B cell (primary cell): ENCODE measurements at regions not wholly inside any gene's neighbourhood (a gene's known extent, or its start where the extent isn't known, plus 50 kb on each side); places are given as distances from the start of the nearest gene placed in this dataset.

Experiments used
- ATAC-seq: fragments of 200-7000 bp; cut with Tn5 transposase; one replicate; pipeline ENCODE4 v1.10.0; 2021; ENCODE audit warnings: low read depth, mild to moderate bottlenecking, moderate number of reproducible peaks, moderate library complexity
- CTCF ChIA-PET: fragments of 350-600 bp; sonication (Branson Sonifier 250); formaldehyde crosslinking; loops from one replicate; lab custom pipeline; 2021; ENCODE audit warnings: antibody characterized with exemption, inconsistent platforms; lab: Charles Lee
- POLR2A ChIA-PET: fragments of 350-600 bp; sonication (Branson Sonifier 250); formaldehyde crosslinking; loops from one replicate; lab custom pipeline; 2021; ENCODE audit warnings: antibody characterized with exemption; lab: Charles Lee
- DNase-seq: peaks from one replicate; pipeline ENCODE4 v3.0.0; 2013
- H2AFZ ChIP-seq: 2 replicates; pipeline ENCODE4 v1.6.1; 2012; ENCODE audit warnings: mild to moderate bottlenecking, low read depth, low read length; ENCODE audit not compliant: insufficient read depth, poor library complexity, severe bottlenecking
- H3K27ac ChIP-seq, 2 donors: 1 replicate in 1 of 2; 2 replicates in 1 of 2; pipeline ENCODE4 v1.5.1; 2012 to 2013; ENCODE audit warnings: low read length in 2 of 2, mild to moderate bottlenecking in 2 of 2, moderate library complexity in 1 of 2
- H3K27me3 ChIP-seq, 4 experiments: fragments of 200-600 bp in 1 of 4; sonication (generic) in 1 of 4; replicated peaks in 1 of 4; 1 replicate in 2 of 4; 2 replicates in 2 of 4; pipeline versions ENCODE4 v1.6.1 to v1.7.0; 2013 to 2016; ENCODE audit warnings: low read length in 3 of 4, mild to moderate bottlenecking in 2 of 4, mixed read lengths in 1 of 4, moderate library complexity in 1 of 4; ENCODE audit not compliant: insufficient read depth in 4 of 4, control insufficient read depth in 3 of 4; ENCODE audit errors: control extremely low read depth in 1 of 4
- H3K36me3 ChIP-seq, 2 experiments: replicated peaks in 1 of 2; 1 replicate in 1 of 2; 2 replicates in 1 of 2; pipeline versions ENCODE4 v1.6.1 to v1.7.1; 2013; ENCODE audit warnings: low read length in 1 of 2; ENCODE audit not compliant: insufficient read depth in 2 of 2, control insufficient read depth in 1 of 2; ENCODE audit errors: control extremely low read depth in 1 of 2, extremely low read depth in 1 of 2
- H3K4me1 ChIP-seq, 2 donors: fragments of 200-600 bp in 1 of 2; sonication (generic) in 1 of 2; 1 replicate in 1 of 2; 2 replicates in 1 of 2; pipeline versions ENCODE4 v1.5.1 to v1.6.1; 2013 to 2017; ENCODE audit warnings: low read length in 2 of 2; ENCODE audit not compliant: control insufficient read depth in 2 of 2, insufficient read depth in 2 of 2
- H3K4me2 ChIP-seq: replicated peaks from 2 replicates; pipeline ENCODE3; 2012; ENCODE audit warnings: mild to moderate bottlenecking, low read depth, low read length; ENCODE audit not compliant: poor library complexity, severe bottlenecking
- H3K4me3 ChIP-seq, 5 experiments: fragments of 200-600 bp in 1 of 5; sonication (generic) in 1 of 5; 1 replicate in 3 of 5; 2 replicates in 2 of 5; pipeline versions ENCODE4 v1.5.1 to v1.7.0; 2011 to 2016; ENCODE audit warnings: low read length in 4 of 5, mild to moderate bottlenecking in 4 of 5, low read depth in 2 of 5, control low read depth in 1 of 5, moderate library complexity in 1 of 5; ENCODE audit not compliant: insufficient read depth in 1 of 5; ENCODE audit errors: control extremely low read depth in 1 of 5, extremely low read depth in 1 of 5
- H3K79me2 ChIP-seq: fragments of 200-600 bp; sonication (generic); one replicate; pipeline ENCODE4 v1.6.0; 2016; ENCODE audit warnings: low read length; ENCODE audit not compliant: control insufficient read depth, insufficient read depth
- H3K9ac ChIP-seq: fragments of 200-600 bp; sonication (generic); 2 replicates; pipeline ENCODE4 v1.6.1; 2017; ENCODE audit warnings: mild to moderate bottlenecking, low read length, moderate library complexity
- H3K9me3 ChIP-seq, 3 donors: one replicate each; pipeline versions ENCODE4 v1.6.1 to v1.7.1; 2013; ENCODE audit warnings: low read length in 2 of 3; ENCODE audit not compliant: control insufficient read depth in 2 of 3, insufficient read depth in 1 of 3; ENCODE audit errors: control extremely low read depth in 1 of 3
- H4K20me1 ChIP-seq: 2 replicates; pipeline ENCODE4 v1.6.0; 2012; ENCODE audit warnings: mild to moderate bottlenecking, low read length; ENCODE audit not compliant: insufficient read depth, control insufficient read depth, poor library complexity, severe bottlenecking
- H3K27ac Mint-ChIP-seq: one replicate; pipeline ENCODE4 v1.8.0; 2021; ENCODE audit warnings: mixed read lengths
- H3K27me3 Mint-ChIP-seq: one replicate; pipeline ENCODE4 v1.8.0; 2021; ENCODE audit warnings: mixed read lengths
- H3K4me1 Mint-ChIP-seq: one replicate; pipeline ENCODE4 v1.8.0; 2021; ENCODE audit warnings: mixed read lengths
- H3K4me3 Mint-ChIP-seq: one replicate; pipeline ENCODE4 v1.8.0; 2021; ENCODE audit warnings: mixed read lengths
- H3K9me3 Mint-ChIP-seq: one replicate; pipeline ENCODE4 v1.8.0; 2022; ENCODE audit warnings: mixed read lengths; ENCODE audit not compliant: insufficient read depth
- CTCF ChIP-seq: fragments of 200-600 bp; IDR thresholded peaks from one replicate; pipeline ENCODE4 v1.8.0; 2022; ENCODE audit warnings: antibody characterized with exemption, mild to moderate bottlenecking
- EZH2 ChIP-seq: IDR thresholded peaks from 2 replicates; pipeline ENCODE4 v1.6.1; 2012; ENCODE audit warnings: borderline replicate concordance, low read depth, mild to moderate bottlenecking, moderate library complexity, low read length; ENCODE audit not compliant: insufficient read depth, poor library complexity, severe bottlenecking
- WGBS: methylation state at CpG from one replicate; pipeline ENCODE4 v1.1.5; 2013; ENCODE audit warnings: missing lambda C conversion rate; ENCODE audit not compliant: insufficient coverage; 5-methylcytosine and 5-hydroxymethylcytosine counted together
- intact Hi-C: fragments of 100-400 bp; cut with micrococcal nuclease; formaldehyde crosslinking; loops from one replicate; pipeline ENCODE4 v1.10.0; 2022

- ChIA-PET CTCF (no interaction called here), POLR2A (no interaction called here)
- Histone ChIP-seq H3K4me2 (no peak overlapping the region), H3K27me3 (no peaks in the 10 kb centered on the region), H3K36me3 (no peaks in the 10 kb centered on the region), H3K9ac (no peak overlapping the region), H3K4me3 (no peak overlapping the region), H2AFZ (no peak overlapping the region), H3K4me1 (no peaks in the 10 kb centered on the region), H3K79me2 (no peaks in the 10 kb centered on the region), H4K20me1 (no peaks in the 10 kb centered on the region), H3K9me3 (no peaks in the 10 kb centered on the region), H3K27ac (no peak overlapping the region)
- no peak for DNase-seq
- no peaks in the 10 kb centered on the region for H3K9me3 Mint-ChIP-seq
- 93% methylated on average over 3 of the region's 6 CpGs for whole genome bisulfite sequencing
- H3K27ac Mint-ChIP-seq = no peak overlapping the region
- no peaks in the 10 kb centered on the region for H3K4me1 Mint-ChIP-seq
- TF ChIP-seq CTCF (no peak), EZH2 (no peak)
- intact Hi-C loops = no loop called here
- no peak overlapping the region for H3K4me3 Mint-ChIP-seq
- ATAC-seq = no peak
- no peaks in the 10 kb centered on the region for H3K27me3 Mint-ChIP-seq
Observed at GRCh38 chr11:131002145-131002544, 85.9 kb upstream of the SNX19 start.

- H3K79me2 ChIP-seq = no peaks in the 10 kb centered on the region
- H3K27ac Mint-ChIP-seq = no peak overlapping the region
- CTCF ChIA-PET = no interaction called here
- H3K4me3 ChIP-seq = no peak overlapping the region
- H3K4me3 Mint-ChIP-seq = no peak overlapping the region
- peaks cover 0 to 4% (median 0%) of the 10 kb centered on the region in 3 donors for H3K9me3 ChIP-seq
- H2AFZ ChIP-seq = no peak overlapping the region
- TF ChIP-seq EZH2 (no peak), CTCF (no peak)
- no peaks in the 10 kb centered on the region for H4K20me1 ChIP-seq
- no peaks in the 10 kb centered on the region for H3K4me1 Mint-ChIP-seq
- 100% methylated on average over 1 of the region's 3 CpGs for whole genome bisulfite sequencing
- POLR2A ChIA-PET = no interaction called here
- no peaks in the 10 kb centered on the region for H3K27me3 ChIP-seq
- no peak overlapping the region for H3K27ac ChIP-seq
- ATAC-seq = no peak
- DNase-seq = no peak
- peaks cover 9% of the 10 kb centered on the region for H3K9me3 Mint-ChIP-seq
- intact Hi-C loops = no loop called here
- H3K4me2 ChIP-seq = no peak overlapping the region
- no peaks in the 10 kb centered on the region for H3K36me3 ChIP-seq
- peaks cover 3% of the 10 kb centered on the region for H3K27me3 Mint-ChIP-seq
- H3K9ac ChIP-seq = no peak overlapping the region
- H3K4me1 ChIP-seq = no peaks in the 10 kb centered on the region
Observed at GRCh38 chr11:131005829-131006228, 89.5 kb upstream of the SNX19 start.
